Suprapubic skin (tissue), 3 donors: ENCODE measurements at regions not wholly inside any gene's neighbourhood (a gene's known extent, or its start where the extent isn't known, plus 50 kb on each side); places are given as distances from the start of the nearest gene placed in this dataset.

Source experiments
- EP300 ChIP-seq: sonication (generic); formaldehyde crosslinking; IDR thresholded peaks from one replicate; pipeline ENCODE4 v1.6.1; 2017; ENCODE audit warnings: antibody characterized with exemption
- POLR2A ChIP-seq, 2 donors: fragments of 450-650 bp; IDR thresholded peaks; one replicate each; pipeline ENCODE4 v1.6.1; 2017; ENCODE audit warnings: antibody characterized with exemption in 2 of 2, mild to moderate bottlenecking in 2 of 2, moderate library complexity in 2 of 2
- TF ChIP-seq, protein P1 (sequence below), 2 donors: fragments of 200-600 bp in 1 of 2; fragments of 450-650 bp in 1 of 2; sonication (generic) in 1 of 2; IDR thresholded peaks; one replicate each; pipeline ENCODE4 v1.5.1; 2016 to 2019; ENCODE audit warnings: antibody characterized with exemption in 2 of 2, mild to moderate bottlenecking in 1 of 2, moderate library complexity in 1 of 2

DNA sequence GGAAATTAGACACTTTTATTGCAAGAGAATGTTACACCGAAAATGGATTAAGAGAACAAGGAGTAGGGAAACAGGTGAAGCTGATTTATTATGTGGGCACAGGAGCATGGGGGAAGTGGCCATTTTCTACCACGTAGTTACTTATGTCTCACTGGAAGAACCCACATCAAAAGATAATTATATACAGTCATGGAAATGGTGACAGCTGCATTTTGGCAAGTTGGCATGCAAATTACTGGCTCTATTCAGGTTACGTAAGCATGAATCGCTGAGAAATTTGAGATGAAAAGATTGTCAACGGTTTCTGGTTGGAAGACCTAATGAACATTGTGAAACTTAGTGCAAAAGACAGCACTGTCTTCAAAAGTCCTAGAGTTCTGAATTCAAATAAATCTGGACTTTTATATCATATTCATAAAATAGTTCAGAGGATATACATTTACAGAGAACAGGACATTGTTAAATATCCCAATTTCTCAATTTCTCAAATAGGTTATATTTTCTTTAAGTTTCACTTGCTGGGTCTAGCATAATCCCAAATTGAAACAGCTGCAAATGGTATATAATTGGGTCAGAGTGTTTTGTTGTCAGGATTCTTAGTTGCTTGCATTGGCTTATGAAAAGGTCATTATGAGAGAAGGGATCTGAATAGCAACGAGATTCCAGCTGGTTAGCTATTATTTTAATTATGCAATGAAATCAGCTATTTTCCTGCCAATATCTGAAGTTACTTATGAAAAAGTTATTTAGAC lies 567.8 kb downstream of the ZPLD1 start:
- TF ChIP-seq, protein P1, sequence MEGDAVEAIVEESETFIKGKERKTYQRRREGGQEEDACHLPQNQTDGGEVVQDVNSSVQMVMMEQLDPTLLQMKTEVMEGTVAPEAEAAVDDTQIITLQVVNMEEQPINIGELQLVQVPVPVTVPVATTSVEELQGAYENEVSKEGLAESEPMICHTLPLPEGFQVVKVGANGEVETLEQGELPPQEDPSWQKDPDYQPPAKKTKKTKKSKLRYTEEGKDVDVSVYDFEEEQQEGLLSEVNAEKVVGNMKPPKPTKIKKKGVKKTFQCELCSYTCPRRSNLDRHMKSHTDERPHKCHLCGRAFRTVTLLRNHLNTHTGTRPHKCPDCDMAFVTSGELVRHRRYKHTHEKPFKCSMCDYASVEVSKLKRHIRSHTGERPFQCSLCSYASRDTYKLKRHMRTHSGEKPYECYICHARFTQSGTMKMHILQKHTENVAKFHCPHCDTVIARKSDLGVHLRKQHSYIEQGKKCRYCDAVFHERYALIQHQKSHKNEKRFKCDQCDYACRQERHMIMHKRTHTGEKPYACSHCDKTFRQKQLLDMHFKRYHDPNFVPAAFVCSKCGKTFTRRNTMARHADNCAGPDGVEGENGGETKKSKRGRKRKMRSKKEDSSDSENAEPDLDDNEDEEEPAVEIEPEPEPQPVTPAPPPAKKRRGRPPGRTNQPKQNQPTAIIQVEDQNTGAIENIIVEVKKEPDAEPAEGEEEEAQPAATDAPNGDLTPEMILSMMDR (IDR thresholded peaks at IDR 0.05) = no peak
- TF ChIP-seq POLR2A (IDR thresholded peaks at IDR 0.05) (no peak), EP300 (no peak)
